Urinary bladder (tissue), 3 donors: ENCODE measurements at regions not wholly inside any gene's neighbourhood (a gene's known extent, or its start where the extent isn't known, plus 50 kb on each side); places are given as distances from the start of the nearest gene placed in this dataset.

Experiments
- DNase-seq: peaks from one replicate; pipeline ENCODE4 v3.0.0-alpha.2; 2015; ENCODE audit errors: extremely low spot score
- H3K27ac ChIP-seq: one replicate; pipeline ENCODE4 v1.5.1; 2013; ENCODE audit warnings: low read depth, mild to moderate bottlenecking, moderate library complexity
- H3K36me3 ChIP-seq: one replicate; pipeline ENCODE4 v1.6.1; 2013; ENCODE audit warnings: mild to moderate bottlenecking, moderate library complexity; ENCODE audit not compliant: insufficient read depth
- H3K4me1 ChIP-seq: one replicate; pipeline ENCODE4 v1.6.1; 2013; ENCODE audit warnings: mild to moderate bottlenecking, moderate library complexity; ENCODE audit not compliant: insufficient read depth
- H3K4me3 ChIP-seq: one replicate; pipeline ENCODE4 v1.5.1; 2013; ENCODE audit warnings: low read depth, low read length
- WGBS: extraction: QIAGEN DNeasy Blood & Tissue Kit; methylation state at CpG from one replicate; pipeline ENCODE4 v1.1.7; 2013; 5-methylcytosine and 5-hydroxymethylcytosine counted together
- donor health status: healthy with polysubstance abuse.
- donor health status: healthy.

DNA sequence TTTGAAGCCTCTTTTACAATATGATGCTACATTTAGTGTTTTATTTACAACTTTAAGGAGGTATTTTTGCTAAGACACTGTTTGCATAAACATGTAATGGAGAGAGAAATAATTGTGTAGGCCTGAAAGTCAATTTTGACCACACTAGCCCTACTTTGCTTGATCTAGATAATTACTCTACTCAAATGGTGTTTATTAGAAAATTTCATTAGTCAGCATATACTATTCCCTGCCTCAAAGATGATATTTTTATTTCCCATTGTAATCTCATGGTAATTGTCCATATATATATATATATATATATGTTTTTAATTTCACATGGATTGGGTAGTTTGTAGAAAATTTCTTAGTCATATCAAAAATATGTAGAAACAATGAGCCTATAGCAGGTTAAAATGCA is 632.2 kb downstream of the SATB2 start:
- H3K4me1 ChIP-seq: no peaks in the 10 kb centered on the region
- no peak for DNase-seq
- H3K36me3 ChIP-seq: no peaks in the 10 kb centered on the region
- no peak overlapping the region for H3K4me3 ChIP-seq
- no peak overlapping the region for H3K27ac ChIP-seq

DNA sequence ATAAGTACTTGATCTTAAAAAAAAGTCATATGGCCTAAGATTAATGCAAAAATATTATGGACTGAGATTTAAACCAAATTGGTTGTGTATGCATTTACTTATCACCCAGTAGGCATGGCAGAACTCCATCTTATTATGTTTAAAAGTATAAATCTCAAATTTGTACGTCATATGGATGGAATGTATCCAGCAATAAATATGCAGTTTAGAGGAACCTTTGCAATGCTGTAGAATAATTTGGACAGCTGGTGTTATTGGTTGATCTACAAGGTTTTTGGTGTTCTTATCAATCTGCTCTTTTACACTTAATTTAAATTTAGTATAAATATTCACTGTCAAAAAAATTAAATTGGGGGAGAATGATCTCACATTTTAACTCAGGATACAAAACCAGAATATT is 640.2 kb downstream of the SATB2 start:
- Histone ChIP-seq H3K27ac (no peak overlapping the region), H3K36me3 (no peaks in the 10 kb centered on the region), H3K4me1 (no peaks in the 10 kb centered on the region), H3K4me3 (no peak overlapping the region)
- 50% methylated on average over 1 of the region's 1 CpG for WGBS
- no peak for DNase-seq

- H3K27ac ChIP-seq: no peak overlapping the region
- DNase-seq: no peak
- 71% methylated on average over 4 of the region's 4 CpGs for WGBS
- H3K36me3 ChIP-seq: no peaks in the 10 kb centered on the region
- H3K4me3 ChIP-seq: no peak overlapping the region
- H3K4me1 ChIP-seq: no peaks in the 10 kb centered on the region
Measured at GRCh38 chr2:198815626-198816025, 642.1 kb downstream of the SATB2 start.

GRCh38 chr2:198811198-198811597 is 646.5 kb downstream of the SATB2 start:
- 79% methylated on average over 3 of the region's 3 CpGs for WGBS
- Histone ChIP-seq H3K4me3 (no peak overlapping the region), H3K4me1 (no peaks in the 10 kb centered on the region), H3K27ac (no peak overlapping the region), H3K36me3 (no peaks in the 10 kb centered on the region)
- DNase-seq: no peak

DNA sequence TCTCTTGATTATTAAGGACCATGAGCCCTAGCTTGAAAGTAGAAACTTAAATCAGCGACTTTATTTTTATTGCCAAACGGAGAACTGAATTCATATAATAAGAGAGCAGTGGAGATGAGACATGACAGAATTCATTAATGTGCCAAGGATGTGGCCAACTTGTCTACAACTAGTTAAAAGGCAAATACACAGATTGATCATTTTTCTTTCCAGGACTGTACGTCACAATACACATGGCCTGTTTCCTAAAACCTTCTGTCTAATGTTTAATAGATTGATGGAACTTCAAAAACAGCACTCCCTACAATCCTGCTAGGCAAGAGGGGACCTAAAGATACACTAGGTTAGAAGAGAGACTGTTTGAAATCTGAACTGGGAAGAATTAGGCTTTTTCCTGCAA is 647.8 kb downstream of the SATB2 start:
- no peaks in the 10 kb centered on the region for H3K36me3 ChIP-seq
- DNase-seq: no peak
- no peaks in the 10 kb centered on the region for H3K4me1 ChIP-seq
- WGBS: 84% methylated on average over 3 of the region's 3 CpGs
- no peak overlapping the region for H3K4me3 ChIP-seq
- no peak overlapping the region for H3K27ac ChIP-seq

DNA sequence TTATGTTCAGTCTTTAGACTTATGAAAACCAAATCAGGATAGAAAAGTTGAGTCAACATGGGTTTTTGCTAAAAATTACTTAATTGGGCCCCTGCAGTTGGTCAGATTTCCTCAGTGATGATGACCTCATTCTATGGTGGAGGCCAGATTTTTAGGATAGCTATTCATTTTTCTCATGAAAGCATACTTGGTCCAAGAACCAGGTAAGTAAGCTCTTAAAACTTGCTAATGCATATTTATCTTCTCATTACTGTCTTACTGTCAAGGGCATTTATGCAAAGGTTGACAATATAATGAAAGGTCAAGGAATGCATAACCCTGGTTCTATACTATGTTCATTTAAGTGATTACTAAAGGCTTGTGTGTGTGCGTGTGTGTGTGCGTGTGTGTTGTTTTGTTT is 650.6 kb downstream of the SATB2 start:
- Histone ChIP-seq H3K4me1 (no peaks in the 10 kb centered on the region), H3K27ac (no peak overlapping the region), H3K36me3 (no peaks in the 10 kb centered on the region), H3K4me3 (no peak overlapping the region)
- DNase-seq: no peak
- 94% methylated on average over 2 of the region's 2 CpGs for WGBS

- Histone ChIP-seq H3K36me3 (no peaks in the 10 kb centered on the region), H3K27ac (no peak overlapping the region), H3K4me3 (no peak overlapping the region), H3K4me1 (no peaks in the 10 kb centered on the region)
- 93% methylated on average over 2 of the region's 2 CpGs for WGBS
- DNase-seq: no peak
Measured at GRCh38 chr2:198795419-198795818, 662.3 kb downstream of the SATB2 start.

- 0% methylated on average over 1 of the region's 1 CpG for WGBS
Measured at GRCh38 chr2:198791623-198792022, 666.1 kb downstream of the SATB2 start.

DNA sequence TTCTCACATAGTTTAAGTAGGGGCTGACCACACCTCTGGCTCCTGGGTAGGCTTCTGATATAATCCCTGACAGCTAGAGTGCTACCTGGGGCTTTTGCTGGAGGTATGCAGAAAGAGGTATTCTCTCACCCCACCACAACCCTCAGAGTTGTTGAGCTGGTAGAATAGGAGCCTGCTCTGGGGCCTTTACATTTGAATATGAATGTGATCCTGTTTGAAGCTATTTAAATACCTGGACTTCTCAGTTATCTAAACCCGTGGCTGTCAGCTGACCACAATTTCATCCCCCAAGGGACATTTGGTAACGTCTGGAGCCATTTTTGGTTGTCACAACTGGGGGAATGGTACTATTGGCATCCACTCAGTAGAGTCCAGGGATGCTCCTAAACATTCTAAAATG is 669.1 kb downstream of the SATB2 start:
- WGBS: 31% methylated on average over 2 of the region's 2 CpGs
- Histone ChIP-seq H3K4me3 (no peak overlapping the region), H3K4me1 (no peaks in the 10 kb centered on the region), H3K36me3 (no peaks in the 10 kb centered on the region), H3K27ac (no peak overlapping the region)
- no peak for DNase-seq

More at GRCh38 chr2:198791623-198792022, 666.1 kb downstream of the SATB2 start:
- no peaks in the 10 kb centered on the region for H3K4me1 ChIP-seq
- H3K4me3 ChIP-seq: no peak overlapping the region
- DNase-seq: no peak
- no peak overlapping the region for H3K27ac ChIP-seq
- no peaks in the 10 kb centered on the region for H3K36me3 ChIP-seq

- 86% methylated on average over 3 of the region's 3 CpGs for WGBS
- no peak for DNase-seq
- Histone ChIP-seq H3K4me1 (no peaks in the 10 kb centered on the region), H3K4me3 (no peak overlapping the region), H3K27ac (no peak overlapping the region), H3K36me3 (no peaks in the 10 kb centered on the region)
Measured at GRCh38 chr2:198782734-198783133, 675.0 kb downstream of the SATB2 start.

DNA sequence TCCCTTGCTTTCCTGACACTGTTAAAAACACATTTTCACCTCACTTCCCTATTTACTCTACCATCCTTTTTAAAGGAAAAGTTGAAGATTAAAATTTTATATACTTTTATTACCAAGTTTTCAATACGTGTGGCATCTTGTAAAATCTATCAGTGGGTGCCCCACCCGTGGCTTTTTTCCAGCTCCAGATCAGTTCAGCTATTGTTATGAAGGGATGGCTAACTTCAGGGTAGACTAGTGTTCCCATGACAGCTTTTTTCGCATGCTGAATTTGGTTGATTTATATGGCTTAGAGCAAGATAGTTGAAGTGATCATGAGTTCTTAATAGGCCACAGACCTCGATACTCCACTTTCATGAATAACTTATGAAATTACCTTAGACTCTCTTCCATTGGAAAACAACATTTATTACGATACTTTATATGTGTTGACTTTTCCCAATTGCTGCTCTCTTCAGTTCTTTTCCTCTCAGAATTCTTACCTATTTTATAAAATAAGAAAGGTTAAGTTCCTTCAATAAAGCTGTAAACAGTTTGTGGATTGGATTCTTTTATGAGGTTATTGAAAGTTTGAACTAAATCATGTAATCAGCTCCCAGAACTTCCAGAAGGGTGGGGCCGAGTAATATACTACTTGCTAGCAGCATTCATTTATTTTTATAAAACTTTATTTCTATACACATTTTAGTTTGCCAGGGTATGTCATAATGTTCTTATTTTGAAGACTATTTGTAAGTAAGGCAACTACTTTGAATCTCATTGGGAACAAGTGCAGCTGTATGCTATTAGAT is 680.9 kb downstream of the SATB2 start:
- no peak for DNase-seq
- Histone ChIP-seq H3K27ac (no peak overlapping the region), H3K4me1 (no peaks in the 10 kb centered on the region), H3K4me3 (no peak overlapping the region), H3K36me3 (no peaks in the 10 kb centered on the region)
- WGBS: 70% methylated on average over 6 of the region's 6 CpGs

GRCh38 chr2:198775737-198776136 is 682.0 kb downstream of the SATB2 start:
- Histone ChIP-seq H3K4me3 (no peak overlapping the region), H3K36me3 (no peaks in the 10 kb centered on the region), H3K4me1 (no peaks in the 10 kb centered on the region), H3K27ac (no peak overlapping the region)
- no peak for DNase-seq
- WGBS: 76% methylated on average over 5 of the region's 5 CpGs

- 59% methylated on average over 2 of the region's 2 CpGs for WGBS
- H3K27ac ChIP-seq: no peak overlapping the region
- no peak for DNase-seq
Measured at GRCh38 chr2:198774576-198774975, 683.2 kb downstream of the SATB2 start.

GRCh38 chr2:198767694-198768093 is 690.0 kb downstream of the SATB2 start:
- H3K4me1 ChIP-seq: no peaks in the 10 kb centered on the region
- no peak for DNase-seq
- no peak overlapping the region for H3K27ac ChIP-seq
- 81% methylated on average over 5 of the region's 5 CpGs for WGBS
- no peaks in the 10 kb centered on the region for H3K36me3 ChIP-seq
- H3K4me3 ChIP-seq: no peak overlapping the region

More at GRCh38 chr2:198774576-198774975, 683.2 kb downstream of the SATB2 start:
- Histone ChIP-seq H3K36me3 (no peaks in the 10 kb centered on the region), H3K4me3 (no peak overlapping the region), H3K4me1 (no peaks in the 10 kb centered on the region)

DNA sequence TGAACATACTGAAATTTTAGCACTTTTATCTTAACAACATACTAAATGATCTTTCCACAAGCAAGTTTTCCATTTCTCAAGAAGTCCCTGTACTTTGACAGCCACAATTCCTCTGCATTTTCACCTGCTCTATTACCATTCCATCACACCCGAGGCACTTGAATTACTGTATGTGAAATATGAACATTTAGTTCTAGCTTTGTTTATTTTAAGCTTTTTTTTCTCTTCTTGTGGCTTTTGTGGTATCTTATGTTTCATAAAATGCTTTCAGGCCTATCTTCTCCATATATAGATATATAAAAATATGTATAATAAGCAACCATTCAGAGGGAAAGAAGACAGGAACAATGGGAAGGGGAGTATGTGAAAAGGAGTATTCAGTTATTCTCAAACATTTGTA is 693.9 kb downstream of the SATB2 start:
- Histone ChIP-seq H3K27ac (no peak overlapping the region), H3K4me1 (no peaks in the 10 kb centered on the region), H3K36me3 (no peaks in the 10 kb centered on the region), H3K4me3 (no peak overlapping the region)
- no peak for DNase-seq
- WGBS: 45% methylated on average over 1 of the region's 1 CpG
